GM12873 (cell line): ENCODE measurements at regions not wholly inside any gene's neighbourhood (a gene's known extent, or its start where the extent isn't known, plus 50 kb on each side); places are given as distances from the start of the nearest gene placed in this dataset.

ENCODE experiments used
- TF ChIP-seq, protein P1 (sequence below): IDR thresholded peaks from 2 replicates; pipeline ENCODE4 v1.5.1; 2012; ENCODE audit warnings: low read depth, mild to moderate bottlenecking, moderate library complexity, low read length, control low read depth; ENCODE audit not compliant: insufficient read depth; ENCODE audit errors: missing control alignments

DNA sequence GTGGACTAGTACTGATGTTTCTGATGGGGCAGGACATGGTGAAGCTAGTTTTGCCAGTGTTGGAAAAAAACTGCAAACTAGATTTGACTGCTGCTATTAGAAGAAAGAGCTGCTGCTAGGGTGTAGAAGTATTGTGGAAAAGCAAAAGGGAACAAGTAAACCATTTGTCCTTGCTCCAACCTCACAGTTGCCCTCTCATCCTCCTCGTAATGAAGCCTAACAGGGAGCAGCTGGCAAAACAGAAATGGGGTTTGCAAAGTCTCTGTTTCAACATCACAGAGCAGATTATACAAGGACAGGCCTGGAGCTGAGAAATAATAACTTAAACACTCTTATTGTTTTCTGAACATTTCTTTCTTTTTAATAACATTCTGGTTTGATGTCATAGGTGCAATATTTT is 346.2 kb downstream of the MAGEB5 start:
- TF ChIP-seq, protein P1, sequence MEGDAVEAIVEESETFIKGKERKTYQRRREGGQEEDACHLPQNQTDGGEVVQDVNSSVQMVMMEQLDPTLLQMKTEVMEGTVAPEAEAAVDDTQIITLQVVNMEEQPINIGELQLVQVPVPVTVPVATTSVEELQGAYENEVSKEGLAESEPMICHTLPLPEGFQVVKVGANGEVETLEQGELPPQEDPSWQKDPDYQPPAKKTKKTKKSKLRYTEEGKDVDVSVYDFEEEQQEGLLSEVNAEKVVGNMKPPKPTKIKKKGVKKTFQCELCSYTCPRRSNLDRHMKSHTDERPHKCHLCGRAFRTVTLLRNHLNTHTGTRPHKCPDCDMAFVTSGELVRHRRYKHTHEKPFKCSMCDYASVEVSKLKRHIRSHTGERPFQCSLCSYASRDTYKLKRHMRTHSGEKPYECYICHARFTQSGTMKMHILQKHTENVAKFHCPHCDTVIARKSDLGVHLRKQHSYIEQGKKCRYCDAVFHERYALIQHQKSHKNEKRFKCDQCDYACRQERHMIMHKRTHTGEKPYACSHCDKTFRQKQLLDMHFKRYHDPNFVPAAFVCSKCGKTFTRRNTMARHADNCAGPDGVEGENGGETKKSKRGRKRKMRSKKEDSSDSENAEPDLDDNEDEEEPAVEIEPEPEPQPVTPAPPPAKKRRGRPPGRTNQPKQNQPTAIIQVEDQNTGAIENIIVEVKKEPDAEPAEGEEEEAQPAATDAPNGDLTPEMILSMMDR = no peak

GRCh38 chrX:26559855-26560254 is 343.9 kb downstream of the MAGEB5 start:
- TF ChIP-seq, protein P1 = no peak

- TF ChIP-seq, protein P1 = no peak
Observed at GRCh38 chrX:26558719-26559386, 342.9 kb downstream of the MAGEB5 start.

GRCh38 chrX:26557691-26558321 is 341.8 kb downstream of the MAGEB5 start:
- TF ChIP-seq, protein P1 = no peak

DNA sequence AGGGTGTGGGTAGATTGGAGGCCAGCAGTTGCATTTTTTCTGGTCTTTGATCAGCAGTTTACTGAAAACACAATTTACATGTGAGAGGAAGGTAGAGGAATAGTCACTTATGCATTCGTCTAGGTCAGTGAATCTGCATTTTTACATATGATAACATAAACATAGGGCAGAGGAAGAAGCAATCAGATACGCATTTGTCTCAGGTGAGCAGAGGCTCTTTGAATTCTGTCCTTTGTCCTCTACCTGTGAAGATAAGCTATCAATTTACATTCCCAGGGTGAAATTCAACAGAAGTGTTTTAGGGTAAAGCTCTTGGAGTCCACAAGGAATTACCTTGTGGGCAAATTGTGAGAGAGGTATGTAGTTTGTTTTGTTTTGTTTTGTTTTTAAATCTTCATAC is 306.5 kb downstream of the MAGEB5 start:
- TF ChIP-seq, protein P1 = no peak

GRCh38 chrX:26511589-26512363 is 295.8 kb downstream of the MAGEB5 start:
- TF ChIP-seq, protein P1 = no peak

GRCh38 chrX:26470941-26471340 is 255.0 kb downstream of the MAGEB5 start:
- TF ChIP-seq, protein P1 = no peak
